SK-N-SH treated with all-trans-retinoic acid at 6 μM for 48 hours (cell line): ENCODE measurements at regions not wholly inside any gene's neighbourhood (a gene's known extent, or its start where the extent isn't known, plus 50 kb on each side); places are given as distances from the start of the nearest gene placed in this dataset.

ENCODE experiments used
- ATAC-seq: fragments of 200-7000 bp; cut with Tn5 transposase; 3 replicates; pipeline ENCODE4 v1.9.1; 2020; ENCODE audit warnings: mild to moderate bottlenecking, moderate library complexity
- ARNTL ChIP-seq: fragments of 450-650 bp; formaldehyde crosslinking; IDR thresholded peaks from 2 replicates; pipeline ENCODE4 v1.5.0; 2020; ENCODE audit warnings: low read depth, mild to moderate bottlenecking, moderate library complexity, borderline replicate concordance
- CSDC2 ChIP-seq: fragments of 250-450 bp; sonication (Bioruptor Pico); IDR thresholded peaks from 2 replicates; pipeline ENCODE4 v1.5.0; 2020; ENCODE audit warnings: mild to moderate bottlenecking, moderate library complexity
- ESRRG ChIP-seq: fragments of 250-450 bp; sonication (Bioruptor Pico); IDR thresholded peaks from 2 replicates; pipeline ENCODE4 v1.6.1; 2021; ENCODE audit warnings: mild to moderate bottlenecking
- GLIS3 ChIP-seq: fragments of 250-450 bp; sonication (Bioruptor Pico); IDR thresholded peaks from 2 replicates; pipeline ENCODE4 v1.5.0; 2020; ENCODE audit warnings: mild to moderate bottlenecking, moderate library complexity
- ISL1 ChIP-seq: fragments of 250-450 bp; sonication (Bioruptor Pico); IDR thresholded peaks from 2 replicates; pipeline ENCODE4 v2.1.2; 2022; ENCODE audit warnings: mild to moderate bottlenecking, moderate library complexity
- OSR1 ChIP-seq: fragments of 250-450 bp; sonication (Bioruptor Pico); IDR thresholded peaks from 2 replicates; pipeline ENCODE4 v1.8.0; 2022; ENCODE audit warnings: moderate library complexity, mild to moderate bottlenecking, inconsistent platforms
- PPARA ChIP-seq: fragments of 250-450 bp; sonication (Bioruptor Pico); IDR thresholded peaks from 2 replicates; pipeline ENCODE4 v1.5.0; 2020; ENCODE audit warnings: mild to moderate bottlenecking, borderline replicate concordance
- RARB ChIP-seq: fragments of 250-450 bp; sonication (Bioruptor Pico); IDR thresholded peaks from 2 replicates; pipeline ENCODE4 v1.8.0; 2021; ENCODE audit warnings: mild to moderate bottlenecking, moderate library complexity
- TCF4 ChIP-seq: fragments of 250-450 bp; sonication (Bioruptor Pico); IDR thresholded peaks from 2 replicates; pipeline ENCODE4 v1.8.0; 2021; ENCODE audit warnings: mild to moderate bottlenecking, moderate library complexity, borderline replicate concordance
- TOX ChIP-seq: fragments of 250-450 bp; sonication (Bioruptor Pico); IDR thresholded peaks from 2 replicates; pipeline ENCODE4 v1.8.0; 2021; ENCODE audit warnings: mild to moderate bottlenecking, moderate library complexity, borderline replicate concordance
- ZC3H10 ChIP-seq: fragments of 250-450 bp; sonication (Bioruptor Pico); IDR thresholded peaks from 2 replicates; pipeline ENCODE4 v1.5.1; 2021; ENCODE audit warnings: mild to moderate bottlenecking, moderate library complexity
- ZFP3 ChIP-seq: fragments of 250-450 bp; sonication (Bioruptor Pico); IDR thresholded peaks from 2 replicates; pipeline ENCODE4 v1.5.0; 2020; ENCODE audit warnings: mild to moderate bottlenecking, moderate library complexity
- ZFP30 ChIP-seq: fragments of 450-650 bp; formaldehyde crosslinking; IDR thresholded peaks from 2 replicates; pipeline ENCODE4 v1.5.0; 2022; ENCODE audit warnings: mild to moderate bottlenecking, moderate library complexity
- ZNF565 ChIP-seq: fragments of 450-650 bp; formaldehyde crosslinking; conservative IDR thresholded peaks from 2 replicates; pipeline ENCODE4 v1.5.0; 2020; ENCODE audit warnings: low read depth, mild to moderate bottlenecking, moderate library complexity
- ZNF70 ChIP-seq: fragments of 450-650 bp; formaldehyde crosslinking; IDR thresholded peaks from 2 replicates; pipeline ENCODE4 v1.5.0; 2020; ENCODE audit warnings: mild to moderate bottlenecking, moderate library complexity
- ZNF8 ChIP-seq: fragments of 450-650 bp; formaldehyde crosslinking; IDR thresholded peaks from 2 replicates; pipeline ENCODE4 v1.5.0; 2020; ENCODE audit warnings: mild to moderate bottlenecking, moderate library complexity
- TF ChIP-seq, protein P1 (sequence below): fragments of 250-450 bp; sonication (Bioruptor Pico); IDR thresholded peaks from 2 replicates; pipeline ENCODE4 v1.5.1; 2021; ENCODE audit warnings: mild to moderate bottlenecking, moderate library complexity
- TF ChIP-seq, protein P2 (sequence below): fragments of 250-450 bp; sonication (Bioruptor Pico); IDR thresholded peaks from 2 replicates; pipeline ENCODE4 v1.5.1; 2020; ENCODE audit warnings: low read depth, mild to moderate bottlenecking, moderate library complexity
- TF ChIP-seq, protein P3 (sequence below): fragments of 250-450 bp; sonication (Bioruptor Pico); IDR thresholded peaks from 2 replicates; pipeline ENCODE4 v1.8.0; 2021; ENCODE audit warnings: low read depth, mild to moderate bottlenecking, moderate library complexity, borderline replicate concordance
- TF ChIP-seq, protein P4 (sequence below): fragments of 250-450 bp; sonication (Bioruptor Pico); IDR thresholded peaks from 2 replicates; pipeline ENCODE4 v1.5.0; 2020; ENCODE audit warnings: mild to moderate bottlenecking, moderate library complexity
- TF ChIP-seq, protein P5 (sequence below): fragments of 250-450 bp; sonication (Bioruptor Pico); IDR thresholded peaks from 2 replicates; pipeline ENCODE4 v1.8.0; 2020; ENCODE audit warnings: mild to moderate bottlenecking, moderate library complexity, borderline replicate concordance

DNA sequence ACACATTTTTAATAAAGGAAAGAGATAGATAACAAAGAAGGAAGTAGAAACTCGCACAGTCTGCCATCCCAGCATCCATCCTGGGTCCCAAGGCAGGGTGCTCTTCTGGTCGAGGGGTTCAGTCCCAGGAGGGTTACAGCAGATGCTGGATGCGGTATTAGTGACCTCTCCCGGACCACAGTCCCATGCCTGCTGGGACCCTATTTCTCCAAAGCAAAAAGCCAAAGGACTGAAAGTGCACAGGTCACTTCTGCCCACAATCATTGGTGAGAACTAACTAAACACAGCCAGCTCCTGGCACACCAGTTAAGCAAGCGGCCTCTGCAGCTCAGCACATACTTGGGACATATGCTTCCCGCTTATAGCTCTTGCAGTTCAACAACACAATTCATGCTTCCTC lies 96.1 kb upstream of the HABP2 start:
- ATAC-seq = no peak
- no peak for TF ChIP-seq GLIS3
- no peak for TF ChIP-seq ZFP30 (CRISPR knock-in tag)
- TF ChIP-seq, protein P1, sequence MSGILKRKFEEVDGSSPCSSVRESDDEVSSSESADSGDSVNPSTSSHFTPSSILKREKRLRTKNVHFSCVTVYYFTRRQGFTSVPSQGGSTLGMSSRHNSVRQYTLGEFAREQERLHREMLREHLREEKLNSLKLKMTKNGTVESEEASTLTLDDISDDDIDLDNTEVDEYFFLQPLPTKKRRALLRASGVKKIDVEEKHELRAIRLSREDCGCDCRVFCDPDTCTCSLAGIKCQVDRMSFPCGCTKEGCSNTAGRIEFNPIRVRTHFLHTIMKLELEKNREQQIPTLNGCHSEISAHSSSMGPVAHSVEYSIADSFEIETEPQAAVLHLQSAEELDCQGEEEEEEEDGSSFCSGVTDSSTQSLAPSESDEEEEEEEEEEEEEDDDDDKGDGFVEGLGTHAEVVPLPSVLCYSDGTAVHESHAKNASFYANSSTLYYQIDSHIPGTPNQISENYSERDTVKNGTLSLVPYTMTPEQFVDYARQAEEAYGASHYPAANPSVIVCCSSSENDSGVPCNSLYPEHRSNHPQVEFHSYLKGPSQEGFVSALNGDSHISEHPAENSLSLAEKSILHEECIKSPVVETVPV (CRISPR knock-in tag) = no peak
- TF ChIP-seq TOX (CRISPR knock-in tag) = no peak
- no peak for TF ChIP-seq PPARA (CRISPR knock-in tag)
- no peak for TF ChIP-seq ESRRG (CRISPR knock-in tag)
- no peak for TF ChIP-seq CSDC2 (CRISPR knock-in tag)
- TF ChIP-seq ZNF8 = no peak
- no peak for TF ChIP-seq OSR1
- no peak for TF ChIP-seq ZNF565
- TF ChIP-seq, protein P2, sequence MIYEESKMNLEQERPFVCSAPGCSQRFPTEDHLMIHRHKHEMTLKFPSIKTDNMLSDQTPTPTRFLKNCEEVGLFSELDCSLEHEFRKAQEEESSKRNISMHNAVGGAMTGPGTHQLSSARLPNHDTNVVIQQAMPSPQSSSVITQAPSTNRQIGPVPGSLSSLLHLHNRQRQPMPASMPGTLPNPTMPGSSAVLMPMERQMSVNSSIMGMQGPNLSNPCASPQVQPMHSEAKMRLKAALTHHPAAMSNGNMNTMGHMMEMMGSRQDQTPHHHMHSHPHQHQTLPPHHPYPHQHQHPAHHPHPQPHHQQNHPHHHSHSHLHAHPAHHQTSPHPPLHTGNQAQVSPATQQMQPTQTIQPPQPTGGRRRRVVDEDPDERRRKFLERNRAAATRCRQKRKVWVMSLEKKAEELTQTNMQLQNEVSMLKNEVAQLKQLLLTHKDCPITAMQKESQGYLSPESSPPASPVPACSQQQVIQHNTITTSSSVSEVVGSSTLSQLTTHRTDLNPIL (CRISPR knock-in tag) = no peak
- TF ChIP-seq ZNF70 (CRISPR knock-in tag) = no peak
- no peak for TF ChIP-seq TCF4 (CRISPR knock-in tag)
- TF ChIP-seq ZFP3 (CRISPR knock-in tag) = no peak
- no peak for TF ChIP-seq ISL1 (CRISPR knock-in tag)
- TF ChIP-seq, protein P3, sequence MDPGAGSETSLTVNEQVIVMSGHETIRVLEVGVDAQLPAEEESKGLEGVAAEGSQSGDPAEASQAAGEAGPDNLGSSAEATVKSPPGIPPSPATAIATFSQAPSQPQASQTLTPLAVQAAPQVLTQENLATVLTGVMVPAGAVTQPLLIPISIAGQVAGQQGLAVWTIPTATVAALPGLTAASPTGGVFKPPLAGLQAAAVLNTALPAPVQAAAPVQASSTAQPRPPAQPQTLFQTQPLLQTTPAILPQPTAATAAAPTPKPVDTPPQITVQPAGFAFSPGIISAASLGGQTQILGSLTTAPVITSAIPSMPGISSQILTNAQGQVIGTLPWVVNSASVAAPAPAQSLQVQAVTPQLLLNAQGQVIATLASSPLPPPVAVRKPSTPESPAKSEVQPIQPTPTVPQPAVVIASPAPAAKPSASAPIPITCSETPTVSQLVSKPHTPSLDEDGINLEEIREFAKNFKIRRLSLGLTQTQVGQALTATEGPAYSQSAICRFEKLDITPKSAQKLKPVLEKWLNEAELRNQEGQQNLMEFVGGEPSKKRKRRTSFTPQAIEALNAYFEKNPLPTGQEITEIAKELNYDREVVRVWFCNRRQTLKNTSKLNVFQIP (CRISPR knock-in tag) = no peak
- TF ChIP-seq ZC3H10 (CRISPR knock-in tag) = no peak
- no peak for TF ChIP-seq ARNTL
- TF ChIP-seq, protein P4, sequence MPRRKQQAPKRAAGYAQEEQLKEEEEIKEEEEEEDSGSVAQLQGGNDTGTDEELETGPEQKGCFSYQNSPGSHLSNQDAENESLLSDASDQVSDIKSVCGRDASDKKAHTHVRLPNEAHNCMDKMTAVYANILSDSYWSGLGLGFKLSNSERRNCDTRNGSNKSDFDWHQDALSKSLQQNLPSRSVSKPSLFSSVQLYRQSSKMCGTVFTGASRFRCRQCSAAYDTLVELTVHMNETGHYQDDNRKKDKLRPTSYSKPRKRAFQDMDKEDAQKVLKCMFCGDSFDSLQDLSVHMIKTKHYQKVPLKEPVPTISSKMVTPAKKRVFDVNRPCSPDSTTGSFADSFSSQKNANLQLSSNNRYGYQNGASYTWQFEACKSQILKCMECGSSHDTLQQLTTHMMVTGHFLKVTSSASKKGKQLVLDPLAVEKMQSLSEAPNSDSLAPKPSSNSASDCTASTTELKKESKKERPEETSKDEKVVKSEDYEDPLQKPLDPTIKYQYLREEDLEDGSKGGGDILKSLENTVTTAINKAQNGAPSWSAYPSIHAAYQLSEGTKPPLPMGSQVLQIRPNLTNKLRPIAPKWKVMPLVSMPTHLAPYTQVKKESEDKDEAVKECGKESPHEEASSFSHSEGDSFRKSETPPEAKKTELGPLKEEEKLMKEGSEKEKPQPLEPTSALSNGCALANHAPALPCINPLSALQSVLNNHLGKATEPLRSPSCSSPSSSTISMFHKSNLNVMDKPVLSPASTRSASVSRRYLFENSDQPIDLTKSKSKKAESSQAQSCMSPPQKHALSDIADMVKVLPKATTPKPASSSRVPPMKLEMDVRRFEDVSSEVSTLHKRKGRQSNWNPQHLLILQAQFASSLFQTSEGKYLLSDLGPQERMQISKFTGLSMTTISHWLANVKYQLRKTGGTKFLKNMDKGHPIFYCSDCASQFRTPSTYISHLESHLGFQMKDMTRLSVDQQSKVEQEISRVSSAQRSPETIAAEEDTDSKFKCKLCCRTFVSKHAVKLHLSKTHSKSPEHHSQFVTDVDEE (CRISPR knock-in tag) = no peak
- TF ChIP-seq, all 23 proteins: peak for 0

DNA sequence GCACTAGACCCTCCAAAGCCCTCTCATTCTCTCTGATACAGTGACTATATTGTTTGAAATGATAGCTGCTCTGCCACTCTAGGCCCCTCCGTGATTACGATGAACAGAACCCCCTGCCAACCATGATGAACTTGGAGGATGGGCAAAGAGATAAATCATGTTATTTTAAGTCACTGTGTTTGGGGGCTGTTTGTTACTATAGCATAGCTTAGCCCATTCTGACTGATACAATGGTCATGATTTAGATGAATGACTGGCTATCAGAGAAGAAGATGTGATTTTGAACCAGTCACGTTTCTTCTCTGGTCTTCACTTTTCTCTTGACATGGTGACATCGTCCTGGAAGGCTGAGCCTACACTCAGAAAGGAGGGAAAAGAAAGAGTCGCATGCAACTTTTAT lies 95.4 kb upstream of the HABP2 start:
- TF ChIP-seq, protein P1 (CRISPR knock-in tag) = no peak
- TF ChIP-seq GLIS3 (no peak), ZFP3 (CRISPR knock-in tag) (no peak), ESRRG (CRISPR knock-in tag) (no peak), ARNTL (no peak), RARB (CRISPR knock-in tag) (no peak)
- TF ChIP-seq, protein P5, sequence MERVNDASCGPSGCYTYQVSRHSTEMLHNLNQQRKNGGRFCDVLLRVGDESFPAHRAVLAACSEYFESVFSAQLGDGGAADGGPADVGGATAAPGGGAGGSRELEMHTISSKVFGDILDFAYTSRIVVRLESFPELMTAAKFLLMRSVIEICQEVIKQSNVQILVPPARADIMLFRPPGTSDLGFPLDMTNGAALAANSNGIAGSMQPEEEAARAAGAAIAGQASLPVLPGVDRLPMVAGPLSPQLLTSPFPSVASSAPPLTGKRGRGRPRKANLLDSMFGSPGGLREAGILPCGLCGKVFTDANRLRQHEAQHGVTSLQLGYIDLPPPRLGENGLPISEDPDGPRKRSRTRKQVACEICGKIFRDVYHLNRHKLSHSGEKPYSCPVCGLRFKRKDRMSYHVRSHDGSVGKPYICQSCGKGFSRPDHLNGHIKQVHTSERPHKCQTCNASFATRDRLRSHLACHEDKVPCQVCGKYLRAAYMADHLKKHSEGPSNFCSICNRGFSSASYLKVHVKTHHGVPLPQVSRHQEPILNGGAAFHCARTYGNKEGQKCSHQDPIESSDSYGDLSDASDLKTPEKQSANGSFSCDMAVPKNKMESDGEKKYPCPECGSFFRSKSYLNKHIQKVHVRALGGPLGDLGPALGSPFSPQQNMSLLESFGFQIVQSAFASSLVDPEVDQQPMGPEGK (CRISPR knock-in tag) = no peak
- TF ChIP-seq, protein P2 (CRISPR knock-in tag) = no peak
- TF ChIP-seq, protein P3 (CRISPR knock-in tag) = no peak
- TF ChIP-seq, protein P4 (CRISPR knock-in tag) = no peak
- no peak for ATAC-seq
